Mammary epithelial cell (primary cell): ENCODE measurements at regions not wholly inside any gene's neighbourhood (a gene's known extent, or its start where the extent isn't known, plus 50 kb on each side); places are given as distances from the start of the nearest gene placed in this dataset.

Experiments used
- CTCF ChIP-seq, 2 donors: IDR thresholded peaks in 1 of 2; conservative IDR thresholded peaks in 1 of 2; 2 replicates each; pipeline ENCODE4 v1.5.1; 2011 to 2012; ENCODE audit warnings: inconsistent platforms in 2 of 2, low read length in 2 of 2, mild to moderate bottlenecking in 2 of 2, control low read depth in 1 of 2, low read depth in 1 of 2; ENCODE audit not compliant: insufficient read depth in 1 of 2; ENCODE audit errors: extremely low read depth in 1 of 2
- EZH2 ChIP-seq: IDR thresholded peaks from 2 replicates; pipeline ENCODE4 v1.6.1; 2012; ENCODE audit warnings: low read length, inconsistent platforms, borderline replicate concordance

- no peak for TF ChIP-seq CTCF (conservative IDR thresholded peaks at IDR 0.05 in 1 of 2, IDR thresholded peaks at IDR 0.05 in 1 of 2; ENCODE audit: extremely low read depth in 1 of 2, insufficient read depth in 1 of 2, low read depth in 1 of 2, low read length in 2 of 2)
- TF ChIP-seq EZH2 = no peak
Observed at GRCh38 chr10:124226271-124227054, 133.1 kb upstream of the CHST15 start.
